IPS-18c (cell line): ENCODE measurements at regions not wholly inside any gene's neighbourhood (a gene's known extent, or its start where the extent isn't known, plus 50 kb on each side); places are given as distances from the start of the nearest gene placed in this dataset.
"Not testable (repeated sequence)": the region's sequence is repeated elsewhere in the genome, so short reads cannot be mapped to it uniquely, and the experiment has no call there.

Experiments used
- H3K4me3 ChIP-seq: 2 replicates; pipeline ENCODE4 v1.7.0; 2013; ENCODE audit warnings: low read depth, mild to moderate bottlenecking, low read length, moderate library complexity; ENCODE audit not compliant: insufficient read depth
- H3K9me3 ChIP-seq: one replicate; pipeline ENCODE4 v1.6.1; 2013; ENCODE audit warnings: mild to moderate bottlenecking, low read length, moderate library complexity; ENCODE audit not compliant: control insufficient read depth, insufficient read depth

DNA sequence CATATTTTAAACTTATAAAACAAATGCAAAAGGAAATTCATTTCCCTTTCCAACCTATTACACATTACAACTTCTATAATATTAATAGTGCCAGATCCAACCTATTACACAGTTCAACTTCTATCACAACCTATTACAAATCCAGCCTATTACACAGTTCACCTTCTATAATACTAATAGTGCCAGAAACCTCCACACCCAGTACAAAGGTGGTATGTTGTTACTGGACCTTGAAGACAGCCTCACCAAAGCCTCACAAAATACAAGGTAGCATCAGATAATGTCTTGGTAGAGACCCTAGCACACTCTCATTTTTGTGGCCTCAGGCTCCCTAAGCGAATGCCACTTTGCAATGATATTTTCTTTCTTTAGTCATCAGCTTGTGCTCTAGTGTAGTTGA, 68.7 kb upstream of the PELI2 start:
- H3K4me3 ChIP-seq: no peak overlapping the region
- no peaks in the 10 kb centered on the region for H3K9me3 ChIP-seq

DNA sequence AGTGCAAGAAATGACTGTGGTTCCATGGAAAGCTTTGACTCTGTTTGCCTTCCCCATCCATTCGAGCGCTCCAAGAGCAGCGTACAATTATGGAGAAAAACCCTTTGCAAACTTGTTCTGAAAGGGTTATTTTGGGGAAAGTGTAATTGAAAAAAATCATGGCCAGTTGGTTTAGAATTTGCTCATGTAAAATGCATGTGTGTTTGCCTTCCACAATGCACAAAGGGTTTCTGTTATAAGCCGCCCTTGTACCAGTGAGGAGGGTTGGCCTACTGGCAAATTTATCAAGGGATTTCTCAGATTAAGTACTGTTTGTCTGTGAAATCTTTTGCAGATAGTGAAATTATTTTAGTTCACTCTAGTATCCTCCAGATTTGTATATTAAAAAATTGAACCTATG, 62.7 kb upstream of the PELI2 start:
- H3K9me3 ChIP-seq: no peaks in the 10 kb centered on the region

DNA sequence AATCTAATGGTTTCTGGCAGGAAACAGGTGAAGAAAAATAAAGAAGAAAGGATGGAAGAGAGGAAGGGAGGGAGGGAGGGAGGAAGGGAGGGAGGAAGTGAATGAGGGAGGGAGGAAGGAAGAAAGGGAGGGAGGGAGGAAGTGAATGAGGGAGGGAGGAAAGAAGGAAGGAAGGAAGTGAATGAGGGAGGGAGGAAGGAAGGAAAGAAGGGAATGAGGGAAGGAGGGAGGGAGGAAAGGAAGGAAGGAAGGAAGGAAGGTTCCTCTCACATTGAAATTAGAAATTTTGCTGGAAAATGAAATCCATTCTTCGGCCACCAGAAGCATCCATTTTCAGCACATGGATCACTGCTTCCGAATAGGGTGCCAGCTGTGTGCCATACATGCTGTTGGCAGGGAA, 62.2 kb upstream of the PELI2 start:
- no peaks in the 10 kb centered on the region for H3K9me3 ChIP-seq
- no peak overlapping the region for H3K4me3 ChIP-seq

More for the DNA sequence above, 62.7 kb upstream of the PELI2 start:
- no peak overlapping the region for H3K4me3 ChIP-seq

DNA sequence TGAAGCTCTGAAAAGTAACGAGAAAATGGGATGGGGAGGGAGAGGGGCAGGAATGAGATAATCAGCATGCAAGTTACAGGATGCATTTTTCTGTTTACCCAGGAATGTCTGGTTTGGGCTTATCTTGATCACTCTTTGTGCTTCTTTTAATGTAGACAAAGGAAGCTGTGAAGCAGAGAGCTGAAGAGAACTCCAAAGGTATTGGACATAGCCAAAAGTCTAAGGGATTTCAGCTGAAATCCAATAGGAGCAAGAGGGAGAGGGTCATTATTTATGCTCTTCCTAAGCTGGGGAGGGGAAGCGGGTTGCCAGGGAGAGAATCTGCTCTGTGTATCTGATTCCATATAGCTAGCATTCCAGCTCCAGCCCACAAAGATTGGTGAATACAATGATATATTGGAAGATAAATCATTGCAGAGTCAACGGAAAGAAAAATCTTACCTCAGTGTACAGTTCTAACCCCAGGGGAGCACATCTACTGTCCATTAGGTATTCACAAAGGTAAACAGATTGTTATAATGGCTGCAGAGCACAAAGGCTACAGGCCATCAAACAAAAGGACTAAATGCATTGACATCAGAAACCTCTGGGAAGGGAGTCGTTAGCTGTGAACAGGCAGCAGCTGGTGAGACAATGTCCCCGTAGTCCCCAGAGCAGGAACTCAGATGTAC, 61.0 kb upstream of the PELI2 start:
- Histone ChIP-seq H3K9me3 (no peaks in the 10 kb centered on the region), H3K4me3 (no peak overlapping the region)

DNA sequence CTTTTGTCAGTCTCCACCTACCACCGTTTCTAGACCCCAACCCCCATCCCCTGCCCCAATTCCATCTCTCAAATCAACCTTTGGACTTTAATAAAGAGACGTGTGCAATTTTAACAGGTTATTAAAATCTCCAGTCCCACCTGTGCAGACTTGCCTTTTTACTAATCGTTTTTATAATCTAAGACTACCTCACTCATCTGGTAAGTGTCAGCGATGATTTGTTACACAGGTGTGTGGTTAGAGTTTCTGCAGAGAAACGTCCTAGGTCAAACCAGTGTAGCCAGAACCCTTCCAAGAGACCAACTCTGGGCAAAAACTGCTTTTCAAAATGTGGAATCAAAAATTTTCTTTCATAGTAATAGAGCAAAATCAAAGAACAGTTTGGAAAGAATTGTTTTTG, 60.4 kb upstream of the PELI2 start:
- H3K4me3 ChIP-seq: no peak overlapping the region

DNA sequence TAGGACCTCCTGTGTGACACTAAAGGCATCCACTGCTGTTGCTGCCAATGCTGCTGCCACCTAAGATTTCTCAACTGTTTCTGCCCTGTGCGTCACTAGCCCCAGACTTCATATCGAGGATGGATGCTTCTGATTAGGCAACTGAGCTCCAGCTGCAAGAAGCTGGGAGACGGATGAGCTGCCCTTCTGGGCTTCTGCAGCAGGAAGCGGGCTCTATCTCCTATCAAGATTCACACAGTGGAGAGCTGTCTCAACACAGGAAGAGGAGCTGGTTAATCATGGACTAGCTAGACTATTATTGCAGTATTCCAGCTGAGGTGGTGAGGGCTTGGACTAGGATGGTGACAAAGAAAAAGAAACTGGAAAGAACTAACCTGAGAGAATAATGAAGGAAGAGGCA, 59.2 kb upstream of the PELI2 start:
- Histone ChIP-seq H3K4me3 (no peak overlapping the region), H3K9me3 (no peaks in the 10 kb centered on the region)

More for the DNA sequence above, 60.4 kb upstream of the PELI2 start:
- no peaks in the 10 kb centered on the region for H3K9me3 ChIP-seq

DNA sequence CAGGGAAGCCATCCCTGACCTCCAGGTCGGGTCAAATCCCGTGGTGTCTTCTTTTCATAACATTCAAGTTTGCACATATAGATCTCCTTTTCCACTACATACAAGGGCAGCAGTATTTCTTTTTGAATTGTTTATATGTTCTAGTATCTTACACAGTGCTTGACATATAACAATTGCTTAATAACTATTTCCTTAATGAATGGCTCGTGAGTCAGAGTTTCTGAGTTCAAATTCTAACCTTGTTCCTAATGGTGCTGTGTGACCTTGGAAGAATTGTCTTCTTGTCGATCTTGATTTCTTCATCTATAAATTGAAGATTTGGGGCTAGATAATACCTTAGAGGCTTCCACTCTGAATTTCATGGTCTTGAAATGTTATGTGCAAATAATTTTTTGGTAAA, 57.2 kb upstream of the PELI2 start:
- H3K4me3 ChIP-seq: no peak overlapping the region
- no peaks in the 10 kb centered on the region for H3K9me3 ChIP-seq

DNA sequence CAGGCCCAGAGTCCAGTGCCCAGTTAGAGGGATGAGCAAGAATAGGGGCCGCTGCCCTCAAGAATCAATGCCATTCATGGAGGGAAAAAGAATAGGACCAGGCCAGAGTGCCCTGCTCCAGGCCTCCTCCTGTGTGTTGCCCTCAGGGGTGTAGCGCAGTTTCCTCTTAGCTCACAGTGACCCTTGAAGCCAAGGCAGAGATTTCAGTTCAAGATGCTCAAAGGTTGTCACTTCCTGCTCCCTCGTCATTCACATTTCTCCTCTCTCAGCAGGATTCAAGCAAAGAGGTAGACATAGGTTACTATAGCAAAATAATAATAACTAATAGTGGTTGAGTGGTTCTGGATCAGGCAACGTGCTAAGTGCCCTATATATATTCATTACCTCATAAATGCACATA, 55.1 kb upstream of the PELI2 start:
- no peak overlapping the region for H3K4me3 ChIP-seq

DNA sequence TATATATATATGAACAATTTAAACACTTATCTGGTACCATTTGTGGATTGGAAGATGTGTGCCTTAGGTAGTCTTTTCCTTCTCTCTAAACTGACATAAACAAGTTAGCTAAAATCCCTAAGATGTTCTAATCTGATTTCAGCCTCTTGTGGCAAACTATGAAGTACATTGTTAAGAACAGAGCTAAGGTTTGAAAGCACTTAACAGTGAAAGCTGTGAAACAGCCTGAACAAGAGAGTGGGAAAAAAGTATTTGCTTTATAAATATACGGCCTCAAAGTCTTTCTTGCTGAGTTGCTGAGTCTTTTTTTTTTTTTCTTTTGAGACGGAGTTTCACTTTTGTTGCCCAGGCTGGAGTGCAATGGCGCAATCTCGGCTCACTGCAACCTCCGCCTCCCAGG, 53.7 kb upstream of the PELI2 start:
- H3K9me3 ChIP-seq: no peaks in the 10 kb centered on the region
- no peak overlapping the region for H3K4me3 ChIP-seq

More for the DNA sequence above, 55.1 kb upstream of the PELI2 start:
- H3K9me3 ChIP-seq: no peaks in the 10 kb centered on the region

DNA sequence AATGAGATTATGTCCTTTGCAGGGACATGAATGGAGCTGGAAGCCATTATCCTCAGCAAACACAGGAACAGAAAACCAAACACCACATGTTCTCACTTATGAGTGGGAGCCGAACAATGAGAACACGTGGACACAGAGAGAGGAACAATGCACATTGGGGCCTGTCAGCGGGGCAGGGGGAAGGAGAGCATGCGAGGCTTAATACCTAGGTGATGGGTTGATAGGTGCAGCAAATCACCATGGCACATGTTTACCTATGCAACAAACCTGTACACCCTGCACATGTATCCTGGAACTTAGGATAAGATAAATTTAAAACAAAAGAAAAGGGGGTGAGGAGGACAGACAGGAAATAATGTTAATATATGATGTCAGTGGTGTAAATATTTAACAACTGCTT, 53.0 kb upstream of the PELI2 start:
- not testable (repeated sequence) for H3K9me3 ChIP-seq, H3K4me3 ChIP-seq

DNA sequence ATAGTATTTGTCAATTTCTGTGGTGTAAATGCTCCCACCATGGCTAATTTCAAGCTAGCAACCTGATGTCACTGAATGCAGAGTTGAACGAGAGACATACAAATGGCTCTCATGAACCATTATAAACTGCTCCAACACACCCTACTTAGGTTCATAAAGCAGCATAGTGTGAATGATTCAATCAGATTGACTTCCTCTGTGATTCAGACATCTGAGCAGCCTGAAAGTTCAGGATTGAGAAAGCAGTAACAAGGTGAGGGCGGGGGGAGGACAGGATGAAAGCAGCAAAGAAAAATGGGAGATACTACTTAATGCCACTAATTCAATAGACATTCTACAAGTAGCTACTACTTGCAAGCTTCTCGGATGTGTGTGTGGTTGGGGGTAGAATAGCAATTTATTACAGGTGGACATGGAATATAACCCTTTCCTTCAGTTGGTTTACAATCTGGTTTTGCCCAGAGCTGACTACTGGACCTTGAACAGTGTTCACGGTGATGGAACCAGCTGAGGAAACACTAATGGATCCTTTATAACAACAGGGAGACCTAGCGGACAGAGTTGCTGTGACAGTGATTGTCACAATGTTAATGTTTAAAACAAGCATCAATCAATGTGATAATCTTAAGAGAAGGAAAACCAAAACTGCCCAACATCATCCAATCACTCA, 52.5 kb upstream of the PELI2 start:
- H3K4me3 ChIP-seq: no peak overlapping the region
- no peaks in the 10 kb centered on the region for H3K9me3 ChIP-seq
